HepG2 (cell line): ENCODE measurements at regions not wholly inside any gene's neighbourhood (a gene's known extent, or its start where the extent isn't known, plus 50 kb on each side); places are given as distances from the start of the nearest gene placed in this dataset.

Experiments
- ASH2L ChIP-seq: fragments of 300-600, 200-600 bp; sonication (generic); IDR thresholded peaks from 2 replicates; pipeline ENCODE4 v1.7.0; 2017; ENCODE audit warnings: low read depth, mild to moderate bottlenecking, moderate library complexity, mixed read lengths, low read length; ENCODE audit not compliant: insufficient read length
- MAFG ChIP-seq: sonication (generic); formaldehyde crosslinking; IDR thresholded peaks from 2 replicates; pipeline ENCODE4 v1.5.1; 2020; ENCODE audit warnings: mild to moderate bottlenecking, missing genetic modification reagents
- MAX ChIP-seq: IDR thresholded peaks from 2 replicates; pipeline ENCODE4 v1.6.1; 2012; ENCODE audit warnings: inconsistent platforms
- MAZ ChIP-seq, 2 experiments: sonication (generic) in 1 of 2; formaldehyde crosslinking in 1 of 2; IDR thresholded peaks; 2 replicates each; pipeline versions ENCODE4 v1.5.0 to v1.6.1; 2012 to 2020; ENCODE audit warnings: low read depth in 2 of 2, mild to moderate bottlenecking in 2 of 2, borderline replicate concordance in 1 of 2, improper control_type of control experiment in 1 of 2, low read length in 1 of 2, missing genetic modification reagents in 1 of 2, moderate library complexity in 1 of 2
- POLR2A ChIP-seq, 2 experiments: IDR thresholded peaks; 2 replicates each; pipeline ENCODE4 v1.6.1; 2011; ENCODE audit warnings: low read depth in 2 of 2, low read length in 2 of 2, mild to moderate bottlenecking in 1 of 2, moderate library complexity in 1 of 2; ENCODE audit not compliant: insufficient read depth in 1 of 2
- RBFOX2 ChIP-seq: fragments of 200-400 bp; formaldehyde crosslinking; IDR thresholded peaks from 2 replicates; pipeline ENCODE4 v1.6.1; 2017; ENCODE audit warnings: low read depth, mild to moderate bottlenecking, low read length
- REST ChIP-seq, 2 experiments: IDR thresholded peaks; 2 replicates each; pipeline ENCODE4 v1.6.1; 2011 to 2012; ENCODE audit warnings: low read length in 2 of 2, borderline replicate concordance in 1 of 2, low read depth in 1 of 2, mild to moderate bottlenecking in 1 of 2, moderate library complexity in 1 of 2
- SIN3A ChIP-seq: IDR thresholded peaks from 2 replicates; pipeline ENCODE4 v1.6.1; 2011; ENCODE audit warnings: low read depth, mild to moderate bottlenecking, control low read depth, low read length, borderline replicate concordance
- TOE1 ChIP-seq: sonication (generic); formaldehyde crosslinking; IDR thresholded peaks from 2 replicates; pipeline ENCODE4 v1.4.0; 2020; ENCODE audit warnings: mild to moderate bottlenecking, missing genetic modification reagents
- ZNF274 ChIP-seq: sonication (generic); formaldehyde crosslinking; IDR thresholded peaks from 2 replicates; pipeline ENCODE4 v1.5.1; 2020; ENCODE audit warnings: mild to moderate bottlenecking, missing genetic modification reagents
- ZNF670 ChIP-seq: sonication (generic); formaldehyde crosslinking; IDR thresholded peaks from 2 replicates; pipeline ENCODE4 v1.8.0; 2022; ENCODE audit warnings: mild to moderate bottlenecking, missing genetic modification reagents, borderline replicate concordance
- TF ChIP-seq, protein P1 (sequence below): sonication (generic); formaldehyde crosslinking; conservative IDR thresholded peaks from 2 replicates; pipeline ENCODE4 v1.4.0; 2020; ENCODE audit warnings: missing genetic modification reagents

DNA sequence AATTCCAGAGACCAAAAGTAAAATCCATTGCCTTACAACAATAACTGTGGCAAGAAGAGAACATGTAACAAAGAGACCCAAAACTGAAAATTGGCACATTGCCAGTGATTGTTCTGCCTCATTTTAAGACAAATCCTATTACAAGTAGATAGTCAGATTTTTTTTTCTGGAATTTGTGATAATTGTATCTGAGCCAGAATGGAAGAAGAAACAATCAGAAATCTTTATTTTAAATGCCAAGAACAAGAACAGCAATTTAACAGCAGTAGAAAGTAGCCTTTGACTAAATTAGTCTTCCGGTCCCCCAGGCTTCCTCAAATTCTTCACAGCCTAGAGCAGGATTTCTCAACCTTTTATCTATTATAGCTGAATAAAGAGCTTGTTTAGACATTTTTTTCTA lies 106.7 kb upstream of the PTPN3 start:
- no peak for TF ChIP-seq MAZ (IDR thresholded peaks at IDR 0.05; ENCODE audit: borderline replicate concordance, low read depth, low read length)
- TF ChIP-seq MAZ (CRISPR knock-in tag; IDR thresholded peaks at IDR 0.05; ENCODE audit: low read depth) = no peak
- TF ChIP-seq REST (IDR thresholded peaks at IDR 0.05; ENCODE audit: borderline replicate concordance in 1 of 2, low read depth in 1 of 2, low read length in 2 of 2) = no peak
- no peak for TF ChIP-seq RBFOX2
- TF ChIP-seq SIN3A = no peak
- no peak for TF ChIP-seq ASH2L
- TF ChIP-seq, protein P1, sequence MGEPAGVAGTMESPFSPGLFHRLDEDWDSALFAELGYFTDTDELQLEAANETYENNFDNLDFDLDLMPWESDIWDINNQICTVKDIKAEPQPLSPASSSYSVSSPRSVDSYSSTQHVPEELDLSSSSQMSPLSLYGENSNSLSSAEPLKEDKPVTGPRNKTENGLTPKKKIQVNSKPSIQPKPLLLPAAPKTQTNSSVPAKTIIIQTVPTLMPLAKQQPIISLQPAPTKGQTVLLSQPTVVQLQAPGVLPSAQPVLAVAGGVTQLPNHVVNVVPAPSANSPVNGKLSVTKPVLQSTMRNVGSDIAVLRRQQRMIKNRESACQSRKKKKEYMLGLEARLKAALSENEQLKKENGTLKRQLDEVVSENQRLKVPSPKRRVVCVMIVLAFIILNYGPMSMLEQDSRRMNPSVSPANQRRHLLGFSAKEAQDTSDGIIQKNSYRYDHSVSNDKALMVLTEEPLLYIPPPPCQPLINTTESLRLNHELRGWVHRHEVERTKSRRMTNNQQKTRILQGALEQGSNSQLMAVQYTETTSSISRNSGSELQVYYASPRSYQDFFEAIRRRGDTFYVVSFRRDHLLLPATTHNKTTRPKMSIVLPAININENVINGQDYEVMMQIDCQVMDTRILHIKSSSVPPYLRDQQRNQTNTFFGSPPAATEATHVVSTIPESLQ (CRISPR knock-in tag) = no peak
- no peak for TF ChIP-seq TOE1 (CRISPR knock-in tag)
- no peak for TF ChIP-seq MAFG (CRISPR knock-in tag)
- no peak for TF ChIP-seq MAX
- no peak for TF ChIP-seq ZNF274 (CRISPR knock-in tag)
- TF ChIP-seq POLR2A (IDR thresholded peaks at IDR 0.05; ENCODE audit: insufficient read depth in 1 of 2, low read depth in 2 of 2, low read length in 2 of 2) = no peak
- no peak for TF ChIP-seq ZNF670 (CRISPR knock-in tag)
